Peyer's patch (tissue), 4 donors: ENCODE measurements at regions not wholly inside any gene's neighbourhood (a gene's known extent, or its start where the extent isn't known, plus 50 kb on each side); places are given as distances from the start of the nearest gene placed in this dataset.

Experiments used
- DNase-seq, 3 donors: peaks; one replicate each; pipeline ENCODE4 v3.0.0-alpha.2; 2017 to 2019
- H3K27ac ChIP-seq, 4 donors: fragments of 200-600 bp; sonication (generic); one replicate each; pipeline ENCODE4 v1.5.1; 2016 to 2019
- H3K27me3 ChIP-seq, 2 donors: fragments of 200-600 bp; sonication (generic); one replicate each; pipeline ENCODE4 v1.5.1; 2019
- H3K36me3 ChIP-seq, 3 donors: fragments of 200-600 bp; sonication (generic); one replicate each; pipeline ENCODE4 v1.5.1; 2016 to 2019
- H3K4me1 ChIP-seq, 4 donors: fragments of 200-600 bp; sonication (generic); one replicate each; pipeline ENCODE4 v1.5.1; 2016 to 2019
- H3K4me3 ChIP-seq, 4 donors: fragments of 200-600 bp; sonication (generic); 1 replicate in 3 of 4; 2 replicates in 1 of 4; pipeline ENCODE4 v1.5.1; 2016 to 2019; ENCODE audit warnings: mild to moderate bottlenecking in 1 of 4
- H3K9me3 ChIP-seq, 4 donors: fragments of 200-600 bp; sonication (generic); one replicate each; pipeline ENCODE4 v1.5.1; 2016 to 2019; ENCODE audit warnings: mild to moderate bottlenecking in 1 of 4
- CTCF ChIP-seq, 6 experiments: fragments of 450-650 bp in 4 of 6; fragments of 200-600 bp in 2 of 6; sonication (generic) in 1 of 6; IDR thresholded peaks; one replicate each; pipeline ENCODE4 v1.5.1; 2017 to 2019; ENCODE audit warnings: antibody characterized with exemption in 6 of 6, mild to moderate bottlenecking in 3 of 6, moderate library complexity in 1 of 6
- POLR2A ChIP-seq, 2 donors: fragments of 450-650 bp; IDR thresholded peaks; one replicate each; pipeline ENCODE4 v1.5.1; 2017; ENCODE audit warnings: antibody characterized with exemption in 2 of 2, mild to moderate bottlenecking in 2 of 2, moderate library complexity in 2 of 2

- Histone ChIP-seq H3K4me1 (no peaks in the 10 kb centered on the region), H3K36me3 (no peaks in the 10 kb centered on the region), H3K27ac (no peak overlapping the region), H3K9me3 (no peaks in the 10 kb centered on the region), H3K27me3 (no peaks in the 10 kb centered on the region), H3K4me3 (no peak overlapping the region)
- no peak for DNase-seq
- no peak for TF ChIP-seq CTCF (IDR thresholded peaks at IDR 0.05)
- no peak for TF ChIP-seq POLR2A (IDR thresholded peaks at IDR 0.05)
Observed at GRCh38 chr21:15423676-15424445, 305.9 kb upstream of the USP25 start.

- no peaks in the 10 kb centered on the region for H3K36me3 ChIP-seq
- TF ChIP-seq CTCF (IDR thresholded peaks at IDR 0.05) = no peak
- TF ChIP-seq POLR2A (IDR thresholded peaks at IDR 0.05) = no peak
- H3K4me1 ChIP-seq = no peaks in the 10 kb centered on the region
- DNase-seq = no peak
- H3K9me3 ChIP-seq = no peaks in the 10 kb centered on the region
- no peak overlapping the region for H3K4me3 ChIP-seq
- no peaks in the 10 kb centered on the region for H3K27me3 ChIP-seq
- no peak overlapping the region for H3K27ac ChIP-seq
Observed at GRCh38 chr21:15425049-15425448, 304.7 kb upstream of the USP25 start.

- Histone ChIP-seq H3K27ac (no peak overlapping the region), H3K36me3 (no peaks in the 10 kb centered on the region), H3K9me3 (no peaks in the 10 kb centered on the region), H3K27me3 (no peaks in the 10 kb centered on the region), H3K4me3 (no peak overlapping the region), H3K4me1 (no peaks in the 10 kb centered on the region)
- TF ChIP-seq CTCF (IDR thresholded peaks at IDR 0.05) = no peak
- no peak for TF ChIP-seq POLR2A (IDR thresholded peaks at IDR 0.05)
- no peak for DNase-seq
Observed at GRCh38 chr21:15430023-15430422, 299.8 kb upstream of the USP25 start.

GRCh38 chr21:15430577-15430976 is 299.2 kb upstream of the USP25 start:
- TF ChIP-seq POLR2A (IDR thresholded peaks at IDR 0.05) (no peak), CTCF (IDR thresholded peaks at IDR 0.05) (no peak)
- Histone ChIP-seq H3K27me3 (no peaks in the 10 kb centered on the region), H3K36me3 (no peaks in the 10 kb centered on the region), H3K27ac (no peak overlapping the region), H3K9me3 (no peaks in the 10 kb centered on the region), H3K4me1 (no peaks in the 10 kb centered on the region), H3K4me3 (no peak overlapping the region)
- no peak for DNase-seq

GRCh38 chr21:15431053-15431452 is 298.7 kb upstream of the USP25 start:
- H3K9me3 ChIP-seq = no peaks in the 10 kb centered on the region
- no peak for DNase-seq
- H3K36me3 ChIP-seq = no peaks in the 10 kb centered on the region
- TF ChIP-seq POLR2A (IDR thresholded peaks at IDR 0.05) = no peak
- no peak for TF ChIP-seq CTCF (IDR thresholded peaks at IDR 0.05)
- no peaks in the 10 kb centered on the region for H3K27me3 ChIP-seq
- no peak overlapping the region for H3K27ac ChIP-seq
- no peaks in the 10 kb centered on the region for H3K4me1 ChIP-seq
- no peak overlapping the region for H3K4me3 ChIP-seq
